Suprapubic skin (tissue), 3 donors: ENCODE measurements at regions not wholly inside any gene's neighbourhood (a gene's known extent, or its start where the extent isn't known, plus 50 kb on each side); places are given as distances from the start of the nearest gene placed in this dataset.

Source experiments
- CTCF ChIP-seq, 2 donors: fragments of 200-600 bp in 1 of 2; fragments of 450-650 bp in 1 of 2; sonication (generic) in 1 of 2; IDR thresholded peaks; one replicate each; pipeline ENCODE4 v1.5.1; 2016 to 2019; ENCODE audit warnings: antibody characterized with exemption in 2 of 2, mild to moderate bottlenecking in 1 of 2, moderate library complexity in 1 of 2
- POLR2A ChIP-seq, 2 donors: fragments of 450-650 bp; IDR thresholded peaks; one replicate each; pipeline ENCODE4 v1.6.1; 2017; ENCODE audit warnings: antibody characterized with exemption in 2 of 2, mild to moderate bottlenecking in 2 of 2, moderate library complexity in 2 of 2

GRCh38 chr3:157767607-157768006 is 264.4 kb upstream of the VEPH1 start:
- TF ChIP-seq CTCF (IDR thresholded peaks at IDR 0.05) (no peak), POLR2A (IDR thresholded peaks at IDR 0.05) (no peak)
